Vagina (tissue), 2 donors: ENCODE measurements at regions not wholly inside any gene's neighbourhood (a gene's known extent, or its start where the extent isn't known, plus 50 kb on each side); places are given as distances from the start of the nearest gene placed in this dataset.

Experiments used
- CTCF ChIP-seq, 3 experiments: fragments of 450-650 bp in 2 of 3; fragments of 200-600 bp in 1 of 3; sonication (generic) in 1 of 3; IDR thresholded peaks; one replicate each; pipeline ENCODE4 v1.5.1; 2017 to 2019; ENCODE audit warnings: antibody characterized with exemption in 3 of 3, mild to moderate bottlenecking in 2 of 3, moderate library complexity in 2 of 3
- POLR2A ChIP-seq, 2 donors: fragments of 450-650 bp; IDR thresholded peaks; one replicate each; pipeline ENCODE4 v1.6.1; 2017; ENCODE audit warnings: antibody characterized with exemption in 2 of 2, mild to moderate bottlenecking in 2 of 2, moderate library complexity in 2 of 2
- POLR2AphosphoS5 ChIP-seq, 2 donors: sonication (generic); formaldehyde crosslinking; IDR thresholded peaks; one replicate each; pipeline ENCODE4 v1.9.0; 2017; ENCODE audit warnings: antibody characterized with exemption in 2 of 2, mild to moderate bottlenecking in 2 of 2, low read depth in 1 of 2; ENCODE audit not compliant: insufficient read depth in 1 of 2

- TF ChIP-seq CTCF (IDR thresholded peaks at IDR 0.05) (no peak), POLR2AphosphoS5 (IDR thresholded peaks at IDR 0.05; ENCODE audit: insufficient read depth in 1 of 2, low read depth in 1 of 2) (no peak), POLR2A (IDR thresholded peaks at IDR 0.05) (no peak)
Measured at GRCh38 chr2:160942476-160943142, 217.6 kb upstream of the TANK start.
